AG04450 (cell line): ENCODE measurements at regions not wholly inside any gene's neighbourhood (a gene's known extent, or its start where the extent isn't known, plus 50 kb on each side); places are given as distances from the start of the nearest gene placed in this dataset.

Source experiments
- CTCF ChIA-PET: fragments of 300-600, 350-600 bp; formaldehyde crosslinking; extraction: SDS; loops from one replicate; lab custom pipeline; 2022; ENCODE audit warnings: antibody characterized with exemption, inconsistent platforms; lab: Charles Lee
- POLR2A ChIA-PET: fragments of 350-600 bp; formaldehyde crosslinking; extraction: SDS; loops from one replicate; lab custom pipeline; 2021; ENCODE audit warnings: antibody characterized with exemption, inconsistent platforms; lab: Yijun Ruan, JAX
- DNase-seq: peaks from one replicate; pipeline ENCODE4 v3.0.0-alpha.2; 2011; ENCODE audit warnings: low read depth, low spot score
- H3K27ac ChIP-seq: one replicate; pipeline ENCODE4 v1.5.1; 2012; ENCODE audit warnings: low read depth, low read length, control low read depth
- H3K27me3 ChIP-seq: one replicate; pipeline ENCODE4 v1.6.0; 2012; ENCODE audit warnings: low read length; ENCODE audit not compliant: control insufficient read depth, insufficient read depth
- H3K4me3 ChIP-seq: 2 replicates; pipeline ENCODE4 v1.5.1; 2011; ENCODE audit warnings: mild to moderate bottlenecking, low read depth, low read length, control low read depth
- H3K9me3 ChIP-seq: 2 replicates; pipeline ENCODE4 v1.5.1; 2012; ENCODE audit warnings: low read length; ENCODE audit not compliant: control insufficient read depth, insufficient read depth
- TF ChIP-seq, protein P1 (sequence below): IDR thresholded peaks from 2 replicates; pipeline ENCODE4 v1.5.1; 2011; ENCODE audit warnings: low read depth, low read length, control low read depth, inconsistent platforms

DNA sequence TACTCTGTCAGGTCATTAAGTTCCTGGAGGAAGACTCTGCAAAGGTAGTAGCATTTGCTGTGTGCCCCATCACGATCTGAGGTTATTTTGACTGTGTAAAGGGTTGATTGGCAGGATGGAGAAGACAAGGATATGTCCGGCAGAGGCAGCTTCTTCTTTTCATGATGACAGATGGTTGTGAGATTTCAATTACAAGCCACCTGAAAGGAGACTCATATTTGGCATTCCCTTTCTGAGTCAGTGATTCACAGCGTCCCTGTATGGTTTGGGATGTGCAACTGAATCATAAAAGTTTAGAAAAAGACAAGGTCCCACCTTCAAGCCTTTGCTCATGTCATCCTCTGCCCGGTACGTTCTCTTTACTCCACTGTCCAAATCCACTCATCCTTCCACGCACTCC, 113.4 kb downstream of the MTNR1B start:
- Histone ChIP-seq H3K27me3 (no peaks in the 10 kb centered on the region), H3K27ac (no peak overlapping the region), H3K4me3 (no peak overlapping the region), H3K9me3 (no peaks in the 10 kb centered on the region)
- TF ChIP-seq, protein P1, sequence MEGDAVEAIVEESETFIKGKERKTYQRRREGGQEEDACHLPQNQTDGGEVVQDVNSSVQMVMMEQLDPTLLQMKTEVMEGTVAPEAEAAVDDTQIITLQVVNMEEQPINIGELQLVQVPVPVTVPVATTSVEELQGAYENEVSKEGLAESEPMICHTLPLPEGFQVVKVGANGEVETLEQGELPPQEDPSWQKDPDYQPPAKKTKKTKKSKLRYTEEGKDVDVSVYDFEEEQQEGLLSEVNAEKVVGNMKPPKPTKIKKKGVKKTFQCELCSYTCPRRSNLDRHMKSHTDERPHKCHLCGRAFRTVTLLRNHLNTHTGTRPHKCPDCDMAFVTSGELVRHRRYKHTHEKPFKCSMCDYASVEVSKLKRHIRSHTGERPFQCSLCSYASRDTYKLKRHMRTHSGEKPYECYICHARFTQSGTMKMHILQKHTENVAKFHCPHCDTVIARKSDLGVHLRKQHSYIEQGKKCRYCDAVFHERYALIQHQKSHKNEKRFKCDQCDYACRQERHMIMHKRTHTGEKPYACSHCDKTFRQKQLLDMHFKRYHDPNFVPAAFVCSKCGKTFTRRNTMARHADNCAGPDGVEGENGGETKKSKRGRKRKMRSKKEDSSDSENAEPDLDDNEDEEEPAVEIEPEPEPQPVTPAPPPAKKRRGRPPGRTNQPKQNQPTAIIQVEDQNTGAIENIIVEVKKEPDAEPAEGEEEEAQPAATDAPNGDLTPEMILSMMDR: no peak
- ChIA-PET POLR2A (no interaction called here), CTCF (no interaction called here)
- DNase-seq: no peak

DNA sequence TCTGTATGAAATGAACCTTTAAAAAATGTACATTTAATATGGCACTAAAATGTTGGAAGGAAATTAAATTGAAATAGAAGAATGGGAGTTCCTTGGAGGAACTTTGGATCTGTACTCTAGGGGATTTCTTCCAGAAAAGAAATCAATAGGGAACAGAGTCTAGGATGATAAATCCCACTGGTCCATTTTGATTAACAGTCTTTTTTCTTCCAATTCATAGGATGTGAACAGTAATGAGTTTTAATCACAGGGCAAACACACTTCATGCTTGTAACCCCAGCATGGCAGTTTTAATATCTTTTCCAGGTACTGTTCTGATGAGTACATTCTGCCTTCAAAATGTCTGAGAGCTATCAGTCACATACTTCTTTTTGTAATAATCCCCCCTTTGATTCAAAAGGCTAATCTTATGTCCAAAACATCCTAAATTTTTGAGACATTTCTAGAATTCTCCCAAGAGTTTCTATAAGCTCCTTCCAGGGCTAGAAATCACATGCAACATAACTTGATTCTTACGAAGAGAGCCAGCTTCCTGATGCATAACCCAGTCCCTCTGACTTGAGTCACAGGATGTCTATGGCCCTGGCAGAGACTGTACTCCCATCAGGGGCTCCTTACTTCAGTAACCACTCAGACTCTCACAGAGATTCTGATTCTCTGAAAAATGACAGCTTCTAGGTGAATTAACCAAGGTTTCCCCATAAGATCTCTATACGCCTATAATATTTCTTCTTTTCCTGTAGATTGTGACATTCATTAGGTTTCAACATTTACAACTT, 112.9 kb downstream of the SLC36A4 start:
- Histone ChIP-seq H3K9me3 (no peaks in the 10 kb centered on the region), H3K27me3 (no peaks in the 10 kb centered on the region), H3K4me3 (no peak overlapping the region), H3K27ac (no peak overlapping the region)
- TF ChIP-seq, protein P1: no peak
- ChIA-PET CTCF (interaction anchor here (0.6 to 1.3 kb wide), 2 partner anchors 17 to 130 kb away, joined by 4 read pairs; no protein-coding TSS in a partner anchor), POLR2A (no interaction called here)
- DNase-seq: no peak

DNA sequence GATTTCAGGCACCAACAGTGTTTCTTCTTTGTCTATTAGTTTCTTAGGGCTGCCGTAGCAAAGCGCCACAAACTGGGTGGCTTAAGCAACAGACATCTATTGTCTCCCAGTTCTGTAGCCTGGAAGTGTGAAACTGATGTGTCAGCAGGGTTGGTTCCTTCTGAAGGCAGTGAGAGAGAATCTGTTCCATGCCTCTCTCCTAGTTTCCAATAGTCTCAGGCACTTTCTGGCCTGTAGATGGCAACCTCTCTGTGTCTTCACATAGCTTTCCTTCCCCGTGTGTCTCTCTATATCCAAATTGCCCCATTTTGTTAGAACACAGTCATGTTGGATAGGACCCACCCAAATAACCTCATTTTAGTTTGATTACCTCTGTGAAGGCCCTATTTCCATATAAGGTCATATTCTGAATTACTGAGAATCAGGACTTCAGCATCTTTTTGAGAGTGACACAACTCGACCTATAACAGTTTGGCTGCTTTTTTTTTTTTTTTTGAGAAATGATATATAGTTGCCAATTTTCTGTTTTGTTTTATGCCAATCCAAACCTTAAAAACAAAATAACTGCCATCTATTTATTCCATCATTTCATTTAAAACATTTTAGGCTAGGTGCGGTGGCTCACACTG, 108.2 kb downstream of the SLC36A4 start:
- Histone ChIP-seq H3K27ac (no peak overlapping the region), H3K27me3 (no peaks in the 10 kb centered on the region), H3K9me3 (no peaks in the 10 kb centered on the region), H3K4me3 (no peak overlapping the region)
- DNase-seq: peak; percentile 11
- TF ChIP-seq, protein P1: peak; percentile 77
- CTCF ChIA-PET: interaction anchor here (0.6 to 2.4 kb wide), 16 partner anchors 8 to 148 kb away, joined by 3 to 19 read pairs (median 4); no protein-coding TSS in a partner anchor
- POLR2A ChIA-PET: interaction anchor here (0.6 kb wide), 1 partner anchor 34 kb away, joined by 9 read pairs; no protein-coding TSS in a partner anchor
